Gastroesophageal sphincter (tissue), 3 donors: ENCODE measurements at regions not wholly inside any gene's neighbourhood (a gene's known extent, or its start where the extent isn't known, plus 50 kb on each side); places are given as distances from the start of the nearest gene placed in this dataset.

Experiments used
- POLR2AphosphoS5 ChIP-seq: sonication (generic); formaldehyde crosslinking; IDR thresholded peaks from one replicate; pipeline ENCODE4 v1.6.1; 2017; ENCODE audit warnings: antibody characterized with exemption
- TF ChIP-seq, protein P1 (sequence below), 4 experiments: fragments of 200-600 bp in 2 of 4; fragments of 450-650 bp in 2 of 4; sonication (generic) in 1 of 4; IDR thresholded peaks; one replicate each; pipeline ENCODE4 v1.5.1; 2017 to 2019; ENCODE audit warnings: antibody characterized with exemption in 4 of 4, mild to moderate bottlenecking in 2 of 4, moderate library complexity in 2 of 4

DNA sequence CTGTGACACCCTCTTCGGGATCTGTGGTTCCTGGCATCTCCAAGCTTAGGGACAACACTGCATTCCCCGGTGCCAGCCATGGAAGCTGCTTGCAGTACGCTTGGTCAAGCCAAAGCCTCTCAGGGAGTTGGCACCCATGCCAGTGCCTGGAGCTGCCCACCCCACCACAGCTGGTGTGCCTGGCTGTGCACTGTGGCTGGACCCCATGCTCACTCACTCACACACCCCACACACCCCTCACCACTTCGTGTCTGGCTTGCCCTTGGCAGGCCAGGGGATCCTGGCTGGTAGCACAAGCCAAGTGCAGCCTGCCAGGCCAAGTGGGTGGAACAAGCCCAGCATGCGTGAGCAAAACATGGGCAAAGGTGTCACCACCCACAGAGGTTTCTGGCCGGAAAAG lies 324.5 kb upstream of the PTGER4 start:
- TF ChIP-seq, protein P1, sequence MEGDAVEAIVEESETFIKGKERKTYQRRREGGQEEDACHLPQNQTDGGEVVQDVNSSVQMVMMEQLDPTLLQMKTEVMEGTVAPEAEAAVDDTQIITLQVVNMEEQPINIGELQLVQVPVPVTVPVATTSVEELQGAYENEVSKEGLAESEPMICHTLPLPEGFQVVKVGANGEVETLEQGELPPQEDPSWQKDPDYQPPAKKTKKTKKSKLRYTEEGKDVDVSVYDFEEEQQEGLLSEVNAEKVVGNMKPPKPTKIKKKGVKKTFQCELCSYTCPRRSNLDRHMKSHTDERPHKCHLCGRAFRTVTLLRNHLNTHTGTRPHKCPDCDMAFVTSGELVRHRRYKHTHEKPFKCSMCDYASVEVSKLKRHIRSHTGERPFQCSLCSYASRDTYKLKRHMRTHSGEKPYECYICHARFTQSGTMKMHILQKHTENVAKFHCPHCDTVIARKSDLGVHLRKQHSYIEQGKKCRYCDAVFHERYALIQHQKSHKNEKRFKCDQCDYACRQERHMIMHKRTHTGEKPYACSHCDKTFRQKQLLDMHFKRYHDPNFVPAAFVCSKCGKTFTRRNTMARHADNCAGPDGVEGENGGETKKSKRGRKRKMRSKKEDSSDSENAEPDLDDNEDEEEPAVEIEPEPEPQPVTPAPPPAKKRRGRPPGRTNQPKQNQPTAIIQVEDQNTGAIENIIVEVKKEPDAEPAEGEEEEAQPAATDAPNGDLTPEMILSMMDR (IDR thresholded peaks at IDR 0.05) = no peak
- TF ChIP-seq POLR2AphosphoS5 = no peak
